Hematopoietic multipotent progenitor cell treated with erythropoietin and hydrocortisone succinate and interleukin-3 and kit ligand, for 6 days (in vitro differentiated cells): ENCODE measurements at regions not wholly inside any gene's neighbourhood (a gene's known extent, or its start where the extent isn't known, plus 50 kb on each side); places are given as distances from the start of the nearest gene placed in this dataset.

Source experiments
- DNase-seq: peaks from one replicate; pipeline ENCODE4 v3.0.0-alpha.2; 2015

DNA sequence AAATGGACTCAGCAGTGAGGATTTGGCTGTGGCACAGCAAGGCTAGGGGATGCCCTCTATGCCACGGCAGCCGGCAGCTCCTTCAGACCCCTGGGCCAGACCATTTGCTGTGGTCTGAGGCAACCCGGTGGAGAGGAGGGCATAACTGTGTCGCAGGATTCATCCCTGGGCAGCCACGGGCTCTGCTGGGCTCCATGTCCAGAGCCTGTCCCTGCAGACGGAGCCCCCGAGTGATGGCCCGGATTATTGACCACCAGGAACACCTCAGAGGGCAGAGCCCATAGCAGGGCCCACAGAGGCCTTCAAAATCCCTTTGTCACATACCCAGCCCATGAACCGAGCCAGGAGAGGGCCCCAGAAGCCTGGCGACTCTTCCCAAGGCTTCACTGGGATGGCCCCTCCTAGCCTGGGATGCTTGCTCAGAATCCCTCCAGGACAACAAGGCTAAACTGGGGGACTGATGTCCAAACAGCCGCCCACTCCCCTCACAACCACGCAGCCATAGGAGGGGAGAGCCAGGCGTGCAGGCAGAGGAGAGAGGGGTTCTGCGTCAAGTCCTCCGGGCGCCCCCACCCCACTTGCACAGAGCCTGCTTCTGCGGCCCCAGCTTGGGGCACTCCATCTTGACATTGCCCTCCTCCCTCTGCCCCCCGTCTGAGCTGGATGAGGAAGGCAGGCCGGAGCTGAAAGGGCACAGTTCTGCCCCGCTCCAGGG lies 68.2 kb upstream of the AFDN start:
- DNase-seq, result no peak

GRCh38 chr6:167759206-167759605 lies 67.5 kb upstream of the AFDN start:
- DNase-seq, result no peak

DNA sequence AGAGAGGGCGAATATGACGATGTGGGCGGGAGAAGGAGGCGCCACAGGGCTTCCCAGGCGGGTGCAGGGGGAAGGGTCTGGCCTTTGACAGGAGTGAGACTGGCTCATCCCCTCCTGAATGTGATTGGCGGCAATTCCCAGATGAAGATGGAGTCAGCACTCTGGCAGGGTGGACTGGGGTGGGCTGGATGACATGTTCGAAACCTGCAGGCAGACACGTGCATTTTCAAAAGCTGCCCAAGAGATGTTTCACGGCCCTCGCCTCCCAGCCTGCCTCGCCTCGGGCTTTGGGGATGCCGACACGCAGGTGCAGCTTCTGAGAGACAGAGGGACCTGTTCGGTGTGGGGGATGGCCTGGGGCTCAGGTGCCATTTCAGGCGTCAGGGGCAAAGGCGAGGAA lies 66.8 kb upstream of the AFDN start:
- no peak for DNase-seq

GRCh38 chr6:167760979-167761793 lies 65.5 kb upstream of the AFDN start:
- DNase-seq, result no peak

- DNase-seq, result no peak
Measured at GRCh38 chr6:167761794-167762258, 64.9 kb upstream of the AFDN start.

GRCh38 chr6:167762259-167762962 lies 64.3 kb upstream of the AFDN start:
- DNase-seq, result no peak

- DNase-seq, result no peak
Measured at GRCh38 chr6:167763056-167763944, 63.4 kb upstream of the AFDN start.

DNA sequence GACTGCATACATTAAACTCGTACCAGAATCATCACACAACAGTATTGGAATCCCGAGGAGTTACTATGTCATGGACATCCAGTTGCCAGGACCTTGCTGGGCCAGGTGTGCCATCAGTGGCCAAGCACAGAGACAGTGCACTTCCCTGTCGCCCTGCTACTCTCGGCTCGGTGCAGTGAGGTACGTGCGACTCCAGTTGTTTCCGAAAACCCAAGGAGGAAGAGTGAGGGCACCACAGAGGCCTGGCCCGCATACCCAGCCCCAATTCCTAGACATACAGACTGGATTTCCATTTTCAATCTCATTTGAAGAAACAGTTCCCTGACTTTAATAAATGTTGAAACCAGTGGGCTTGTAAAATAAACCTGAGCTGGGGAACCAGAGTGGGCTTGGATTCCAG lies 62.5 kb upstream of the AFDN start:
- DNase-seq, result no peak

DNA sequence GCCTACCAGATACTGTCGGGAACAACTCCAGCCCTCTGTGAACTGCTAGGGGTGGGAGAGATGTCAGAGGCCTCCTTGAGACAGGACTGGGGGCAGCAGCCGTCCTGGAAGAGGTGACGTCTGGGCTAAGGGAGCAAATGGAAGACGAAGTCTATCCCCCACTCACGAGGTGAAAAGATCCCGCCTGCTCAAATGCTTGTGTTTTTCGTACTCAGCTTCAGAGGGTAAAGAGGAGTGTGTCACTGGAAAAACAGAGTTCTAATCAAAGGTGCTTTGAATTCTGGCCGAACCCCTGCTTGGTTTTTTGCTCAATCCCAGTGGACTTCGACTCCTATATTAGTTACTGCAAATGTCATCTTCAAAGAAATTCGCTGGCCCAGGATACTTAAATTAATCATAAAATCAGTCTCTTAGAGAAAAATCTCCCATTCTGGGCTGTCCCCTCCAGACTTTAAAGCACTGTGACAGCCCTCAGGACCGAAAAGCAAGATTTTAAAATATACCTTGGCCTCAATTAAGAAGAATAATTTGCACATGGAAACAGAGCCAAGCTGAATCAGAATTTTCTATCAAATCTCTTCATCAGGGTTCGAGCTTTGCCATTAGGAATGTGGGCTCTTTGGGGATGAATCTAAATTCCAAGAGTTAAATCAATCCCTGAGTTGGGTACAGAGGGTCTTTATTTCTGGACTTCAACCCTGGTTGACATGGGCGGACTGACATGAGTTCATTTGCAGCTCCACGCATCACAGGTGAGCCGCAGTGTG lies 61.8 kb upstream of the AFDN start:
- no peak for DNase-seq

- no peak for DNase-seq
Measured at GRCh38 chr6:167766986-167767714, 59.6 kb upstream of the AFDN start.

DNA sequence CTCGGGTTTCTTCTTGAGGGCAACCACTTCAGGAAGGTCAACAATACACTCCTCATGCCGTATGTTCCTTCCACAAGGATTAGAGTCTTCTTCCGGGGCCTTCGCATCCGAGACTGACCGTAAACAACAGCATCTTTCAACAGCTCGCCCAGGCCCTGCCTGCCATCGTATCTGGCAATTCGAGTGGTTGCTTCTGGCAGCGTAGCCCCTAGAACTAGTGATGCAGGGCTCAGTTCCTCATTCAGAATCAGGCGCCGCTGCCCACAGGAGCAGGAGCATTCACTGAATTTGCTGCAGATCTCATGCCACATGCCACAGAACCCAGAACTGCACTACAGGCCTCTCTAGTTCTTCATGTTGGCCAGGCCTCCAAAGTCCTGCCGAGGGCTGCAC lies 59.0 kb upstream of the AFDN start:
- no peak for DNase-seq

DNA sequence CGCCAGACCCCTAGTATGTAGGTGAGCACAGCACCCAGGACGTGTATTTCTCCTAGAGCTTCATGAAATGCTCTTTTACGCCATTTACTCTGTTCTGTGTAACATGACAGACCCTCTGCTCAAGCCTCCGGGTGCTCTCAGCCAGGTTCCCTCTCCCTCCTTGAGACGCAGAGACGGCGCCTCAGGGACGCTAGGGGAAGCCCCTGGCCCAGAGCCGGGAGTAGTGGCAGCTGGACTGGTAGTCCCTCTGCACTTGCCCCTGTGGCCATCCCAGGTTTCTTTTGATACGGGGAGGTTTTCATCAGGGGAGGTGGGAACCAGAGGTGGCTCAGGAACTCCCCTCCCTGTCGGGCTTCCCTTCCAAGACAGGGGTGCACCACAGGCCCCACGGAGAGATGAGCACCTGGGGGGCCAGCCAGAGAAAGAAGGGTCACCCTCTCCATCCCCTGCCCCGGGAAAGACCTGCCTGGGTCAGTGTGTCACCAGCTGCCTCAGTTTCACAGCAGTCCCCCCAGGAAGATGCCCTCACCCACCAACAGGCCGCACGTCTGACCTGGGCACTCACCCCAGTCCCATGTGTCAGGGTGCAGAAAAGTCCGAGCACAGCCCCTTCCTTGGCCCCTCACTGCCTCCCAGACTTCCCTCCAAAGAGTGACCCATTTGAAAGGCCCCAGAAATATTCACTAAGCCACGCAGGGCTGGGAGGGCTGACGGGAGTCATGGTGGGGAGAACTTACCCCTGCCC lies 58.1 kb upstream of the AFDN start:
- no peak for DNase-seq

- no peak for DNase-seq
Measured at GRCh38 chr6:167769408-167770190, 57.1 kb upstream of the AFDN start.

DNA sequence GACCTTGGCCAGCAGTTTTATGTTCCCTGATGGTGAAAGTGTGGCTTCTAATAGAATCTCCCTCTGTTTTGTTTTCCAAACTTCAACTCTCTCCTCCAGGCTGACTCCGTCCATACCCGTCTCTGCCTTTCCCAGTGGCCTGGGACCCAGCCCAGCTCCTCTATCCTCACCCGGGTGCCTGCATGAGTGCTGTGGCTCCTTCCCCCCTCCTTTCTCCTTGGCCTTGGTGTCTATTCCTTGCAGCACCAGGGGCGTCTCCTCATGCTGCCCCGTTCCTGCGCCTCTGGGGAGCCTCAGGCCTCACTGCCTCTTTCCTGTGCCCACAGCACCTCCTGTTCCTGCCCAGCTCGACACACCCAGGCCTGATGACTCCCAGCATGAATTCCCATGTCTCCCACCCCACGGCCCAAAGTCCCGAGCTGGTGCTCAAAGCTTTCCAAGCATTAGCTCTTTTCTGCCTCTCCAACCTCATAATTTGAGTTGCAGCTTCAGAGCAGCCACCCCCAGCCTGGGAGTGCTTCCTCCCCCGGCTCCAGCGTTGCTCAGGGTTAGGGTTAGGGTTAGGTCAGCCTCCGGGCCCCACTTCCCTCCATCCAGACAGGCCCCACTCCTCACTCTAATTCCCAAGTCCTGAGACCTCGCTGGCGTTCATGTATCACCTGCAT lies 56.3 kb upstream of the AFDN start:
- no peak for DNase-seq

DNA sequence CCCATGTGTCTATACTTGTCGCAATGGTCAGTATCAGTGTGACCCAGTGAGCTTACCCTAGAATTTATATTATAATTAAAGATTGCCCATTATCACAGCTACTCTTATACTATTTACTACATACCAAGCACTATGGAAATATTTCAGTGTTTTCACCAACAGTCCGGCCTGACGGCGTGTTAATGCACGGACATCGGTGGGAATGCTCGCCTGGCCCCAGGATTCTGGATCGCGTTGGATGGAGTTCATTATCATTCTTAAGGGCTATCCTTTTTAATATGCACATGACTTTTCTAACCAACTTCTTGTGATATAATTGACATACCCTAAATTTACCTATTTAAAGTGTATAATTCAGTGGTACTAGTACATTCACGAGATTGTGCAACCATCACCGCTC lies 51.8 kb upstream of the AFDN start:
- no peak for DNase-seq

DNA sequence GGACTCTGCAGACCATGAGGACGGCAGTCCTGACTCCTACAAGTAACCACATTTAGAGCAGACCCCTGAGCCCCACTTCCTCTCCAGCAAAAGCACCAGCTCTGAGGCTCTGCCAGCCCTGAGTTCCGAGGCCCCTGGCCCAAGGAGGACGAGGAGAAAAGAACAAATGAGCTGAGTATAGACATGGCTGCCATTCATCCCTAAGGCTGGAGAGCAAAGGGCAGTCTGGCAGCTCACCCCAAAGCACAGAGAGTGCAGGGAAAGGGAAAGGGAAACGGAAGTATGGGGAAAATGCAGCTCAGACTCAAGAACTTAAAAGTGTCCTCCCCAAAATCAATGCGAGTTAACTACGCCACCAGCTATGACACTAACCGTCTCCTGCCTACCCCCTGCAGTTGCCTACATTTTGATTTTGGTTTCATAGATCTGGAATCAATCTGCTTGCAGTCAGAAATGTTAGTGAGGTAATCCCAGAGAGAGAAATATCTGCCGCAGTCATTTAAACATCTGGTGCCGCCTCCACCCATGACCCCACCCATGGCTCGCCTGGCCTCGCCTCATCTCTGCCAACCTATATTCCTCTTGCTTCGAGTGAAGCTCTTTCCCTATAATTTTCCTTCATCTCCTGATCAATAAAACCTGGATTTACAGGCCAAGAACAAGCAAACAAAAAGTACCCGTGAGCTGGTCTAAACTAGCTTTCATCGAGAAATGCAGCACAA lies 49.6 kb upstream of the AFDN start:
- DNase-seq, result no peak
